Coronary artery (tissue), 2 donors: ENCODE measurements at regions not wholly inside any gene's neighbourhood (a gene's known extent, or its start where the extent isn't known, plus 50 kb on each side); places are given as distances from the start of the nearest gene placed in this dataset.
"Not testable (repeated sequence)": the region's sequence is repeated elsewhere in the genome, so short reads cannot be mapped to it uniquely, and the experiment has no call there.

ENCODE experiments used
- DNase-seq: peaks from one replicate; pipeline ENCODE4 v3.0.0-alpha.2; 2017; ENCODE audit warnings: low spot score
- H3K27ac ChIP-seq, 2 donors: fragments of 200-600 bp; sonication (generic); one replicate each; pipeline ENCODE4 v1.5.1; 2016 to 2019
- H3K4me3 ChIP-seq: fragments of 200-600 bp; sonication (generic); 2 replicates; pipeline ENCODE4 v1.5.1; 2016; ENCODE audit warnings: mild to moderate bottlenecking, moderate library complexity
- TF ChIP-seq, protein P1 (sequence below): fragments of 200-600 bp; sonication (generic); IDR thresholded peaks from one replicate; pipeline ENCODE4 v1.5.1; 2019; ENCODE audit warnings: antibody characterized with exemption

DNA sequence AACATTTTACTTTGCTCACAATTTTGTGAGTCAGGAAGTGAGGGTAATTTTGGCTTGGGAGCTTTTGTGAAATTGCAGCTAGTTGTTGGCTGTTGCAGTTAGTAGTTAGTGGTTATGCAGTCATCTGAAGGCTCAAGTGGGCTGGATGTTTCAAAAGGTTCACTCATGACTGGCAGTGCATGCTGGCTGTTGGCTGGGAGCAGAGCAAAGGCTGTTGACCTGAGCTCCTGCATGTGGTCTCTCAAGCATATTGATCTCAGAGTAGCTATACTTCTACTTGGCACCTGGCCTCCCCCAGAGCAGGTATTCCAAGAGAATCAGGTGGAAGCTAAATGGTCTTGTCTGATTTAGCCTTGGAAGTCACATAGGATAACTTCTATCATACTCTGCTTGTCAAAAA is 414.1 kb upstream of the STXBP6 start:
- H3K27ac ChIP-seq = no peak overlapping the region
- TF ChIP-seq, protein P1, sequence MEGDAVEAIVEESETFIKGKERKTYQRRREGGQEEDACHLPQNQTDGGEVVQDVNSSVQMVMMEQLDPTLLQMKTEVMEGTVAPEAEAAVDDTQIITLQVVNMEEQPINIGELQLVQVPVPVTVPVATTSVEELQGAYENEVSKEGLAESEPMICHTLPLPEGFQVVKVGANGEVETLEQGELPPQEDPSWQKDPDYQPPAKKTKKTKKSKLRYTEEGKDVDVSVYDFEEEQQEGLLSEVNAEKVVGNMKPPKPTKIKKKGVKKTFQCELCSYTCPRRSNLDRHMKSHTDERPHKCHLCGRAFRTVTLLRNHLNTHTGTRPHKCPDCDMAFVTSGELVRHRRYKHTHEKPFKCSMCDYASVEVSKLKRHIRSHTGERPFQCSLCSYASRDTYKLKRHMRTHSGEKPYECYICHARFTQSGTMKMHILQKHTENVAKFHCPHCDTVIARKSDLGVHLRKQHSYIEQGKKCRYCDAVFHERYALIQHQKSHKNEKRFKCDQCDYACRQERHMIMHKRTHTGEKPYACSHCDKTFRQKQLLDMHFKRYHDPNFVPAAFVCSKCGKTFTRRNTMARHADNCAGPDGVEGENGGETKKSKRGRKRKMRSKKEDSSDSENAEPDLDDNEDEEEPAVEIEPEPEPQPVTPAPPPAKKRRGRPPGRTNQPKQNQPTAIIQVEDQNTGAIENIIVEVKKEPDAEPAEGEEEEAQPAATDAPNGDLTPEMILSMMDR = no peak
- no peak overlapping the region for H3K4me3 ChIP-seq
- no peak for DNase-seq

DNA sequence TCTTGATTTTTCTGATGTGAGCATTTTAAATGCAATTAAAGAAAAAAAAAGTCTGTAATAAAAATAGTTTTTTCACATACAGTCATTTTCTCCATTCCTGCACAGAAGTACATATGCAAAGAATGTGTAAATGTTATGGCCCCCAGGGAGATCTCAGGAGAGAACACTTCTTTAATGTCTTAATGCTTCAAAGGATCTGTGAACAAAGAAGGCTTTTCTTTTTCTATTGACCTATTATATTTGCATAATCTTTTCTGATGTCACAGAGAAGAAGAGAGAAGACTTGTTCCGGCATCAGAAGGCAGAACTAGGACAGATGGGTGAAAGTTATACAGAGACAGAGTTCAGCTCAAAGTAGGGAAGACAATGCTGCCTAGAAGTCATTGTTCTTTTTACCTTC is 413.5 kb upstream of the STXBP6 start:
- no peak for DNase-seq
- Histone ChIP-seq H3K27ac (no peak overlapping the region), H3K4me3 (no peak overlapping the region)
- TF ChIP-seq, protein P1 = no peak

DNA sequence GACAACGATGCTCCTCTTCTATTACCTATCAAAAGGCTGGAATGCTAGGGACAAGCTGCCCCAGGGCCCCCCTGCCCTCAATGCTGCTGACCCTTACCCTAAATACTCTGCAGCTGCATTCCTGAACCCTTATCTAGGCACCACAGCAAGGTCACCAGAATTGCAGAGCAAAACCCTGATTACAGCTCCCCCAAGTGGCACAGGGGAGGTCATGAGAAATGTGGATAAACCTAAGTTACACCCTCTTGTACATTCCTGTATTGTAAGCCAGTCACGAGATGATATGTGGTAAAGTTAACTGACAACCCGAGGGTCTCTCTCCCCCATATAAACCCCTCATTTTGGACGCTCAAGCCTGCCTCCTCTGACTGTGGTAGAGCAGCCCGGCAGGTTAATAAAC is 411.8 kb upstream of the STXBP6 start:
- TF ChIP-seq, protein P1 = no peak
- Histone ChIP-seq H3K4me3 (no peak overlapping the region), H3K27ac (no peak overlapping the region)
- no peak for DNase-seq

DNA sequence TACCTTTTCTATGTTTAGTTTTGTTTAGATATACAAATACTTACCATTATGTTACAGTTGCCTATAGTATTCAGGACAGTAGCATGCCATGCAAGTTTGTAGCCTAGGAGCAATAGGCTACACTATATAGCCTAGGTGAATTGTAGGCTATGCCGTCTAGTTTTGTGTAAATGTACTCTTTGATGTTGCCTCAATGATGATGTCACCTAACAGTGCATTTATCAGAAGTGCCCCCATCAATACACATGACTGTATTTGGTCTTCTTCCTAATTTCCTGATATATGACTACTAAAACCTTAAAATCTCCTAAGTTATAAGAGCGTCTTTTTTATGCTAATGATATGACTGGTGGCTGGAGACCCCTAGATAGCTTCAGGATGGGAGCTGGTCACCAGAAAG is 394.4 kb upstream of the STXBP6 start:
- TF ChIP-seq, protein P1 = no peak
- Histone ChIP-seq H3K4me3 (no peak overlapping the region), H3K27ac (no peak overlapping the region)
- DNase-seq = no peak

DNA sequence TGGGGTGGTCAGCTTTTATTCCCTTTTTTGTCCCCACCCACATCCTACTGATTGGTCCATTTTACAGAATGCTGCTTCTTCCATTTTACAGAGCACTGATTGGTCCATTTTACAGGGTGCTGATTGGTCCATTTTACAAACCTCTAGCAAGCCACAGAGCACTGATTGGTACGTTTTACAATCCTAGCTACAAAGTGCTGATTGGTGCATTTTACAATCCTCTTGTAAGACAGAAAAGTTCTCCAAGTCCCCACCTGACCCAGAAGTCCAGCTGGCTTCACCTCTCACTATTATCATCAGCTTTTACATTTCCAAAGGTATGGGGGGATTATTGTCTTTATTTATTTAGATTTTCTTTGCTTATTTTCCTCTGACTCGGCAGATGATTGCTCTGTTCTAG is 390.4 kb upstream of the STXBP6 start:
- not testable (repeated sequence) for DNase-seq, H3K4me3 ChIP-seq, H3K27ac ChIP-seq

DNA sequence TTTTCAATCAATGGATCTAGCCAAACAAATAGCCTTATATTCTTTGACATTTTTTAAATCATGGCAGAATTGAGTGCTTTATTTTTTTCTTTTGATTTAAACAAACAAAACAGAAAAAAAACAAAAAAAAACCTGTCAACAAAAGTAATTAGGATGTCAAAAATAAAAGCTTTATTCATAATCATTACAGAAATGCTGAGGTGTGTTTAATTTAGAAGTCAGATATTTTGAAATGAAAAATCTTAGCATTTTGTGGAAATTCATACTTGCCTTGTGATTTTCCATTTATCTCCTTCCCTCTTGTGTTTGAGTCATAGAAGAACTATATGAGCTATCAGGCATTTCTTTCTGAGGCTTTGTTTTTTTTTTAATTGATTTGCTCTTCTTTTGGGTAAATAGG is 387.0 kb upstream of the STXBP6 start:
- H3K27ac ChIP-seq = no peak overlapping the region
- no peak for DNase-seq
- TF ChIP-seq, protein P1 = no peak
- H3K4me3 ChIP-seq = no peak overlapping the region

DNA sequence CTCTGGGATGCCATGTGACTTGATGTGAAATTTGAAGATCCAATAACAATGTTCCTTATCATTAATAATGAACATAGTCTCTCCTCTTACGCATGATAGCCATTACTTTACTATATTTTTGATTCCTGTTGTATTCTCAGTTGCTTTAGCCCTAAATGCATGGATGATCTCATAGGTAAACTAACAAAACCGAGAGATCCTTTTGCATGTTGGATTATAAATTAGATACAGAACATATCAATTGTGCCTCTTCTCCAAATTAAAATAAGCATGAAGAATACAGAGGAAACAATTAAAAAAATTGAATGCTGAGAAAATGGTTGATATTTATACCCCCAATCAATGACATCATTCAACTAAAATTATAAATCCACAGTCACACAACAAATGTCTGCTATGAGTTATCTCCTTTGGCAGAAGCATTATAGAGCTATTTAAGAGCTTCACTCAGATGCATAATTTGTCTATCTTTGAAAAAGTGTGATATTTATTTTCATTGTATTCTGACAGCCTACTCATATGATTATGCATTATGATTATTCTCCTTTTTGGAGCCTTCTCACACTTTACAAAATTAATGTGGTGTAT is 386.4 kb upstream of the STXBP6 start:
- H3K27ac ChIP-seq = no peak overlapping the region
- TF ChIP-seq, protein P1 = no peak
- DNase-seq = no peak
- H3K4me3 ChIP-seq = no peak overlapping the region
